ENCODE measurements at regions not wholly inside any gene's neighbourhood (a gene's known extent, or its start where the extent isn't known, plus 50 kb on each side); places are given as distances from the start of the nearest gene placed in this dataset.

DNA sequence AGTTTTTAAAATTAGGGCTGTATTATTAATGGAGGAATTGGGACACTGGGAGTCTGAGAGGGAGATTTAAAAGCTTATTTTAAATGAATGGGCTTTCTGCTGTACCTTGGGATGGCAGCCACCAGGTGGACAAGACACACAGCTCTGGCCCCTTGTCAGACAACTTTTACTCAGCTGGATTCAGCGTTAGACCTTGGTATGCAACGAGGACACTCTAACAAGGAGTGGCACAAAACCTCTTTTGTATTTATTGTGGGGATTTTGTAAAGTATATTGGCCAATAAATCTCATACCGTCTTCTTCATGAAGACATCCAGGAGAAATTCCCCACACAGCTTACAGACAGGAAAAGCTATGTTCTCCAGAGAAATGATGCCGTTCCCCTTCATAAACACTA lies 105.7 kb downstream of the LCA5 start:
- no peaks in the 10 kb centered on the region for H3K36me3 Mint-ChIP-seq (ENCODE audit: low read depth)
- CTCF ChIA-PET = no interaction called here

DNA sequence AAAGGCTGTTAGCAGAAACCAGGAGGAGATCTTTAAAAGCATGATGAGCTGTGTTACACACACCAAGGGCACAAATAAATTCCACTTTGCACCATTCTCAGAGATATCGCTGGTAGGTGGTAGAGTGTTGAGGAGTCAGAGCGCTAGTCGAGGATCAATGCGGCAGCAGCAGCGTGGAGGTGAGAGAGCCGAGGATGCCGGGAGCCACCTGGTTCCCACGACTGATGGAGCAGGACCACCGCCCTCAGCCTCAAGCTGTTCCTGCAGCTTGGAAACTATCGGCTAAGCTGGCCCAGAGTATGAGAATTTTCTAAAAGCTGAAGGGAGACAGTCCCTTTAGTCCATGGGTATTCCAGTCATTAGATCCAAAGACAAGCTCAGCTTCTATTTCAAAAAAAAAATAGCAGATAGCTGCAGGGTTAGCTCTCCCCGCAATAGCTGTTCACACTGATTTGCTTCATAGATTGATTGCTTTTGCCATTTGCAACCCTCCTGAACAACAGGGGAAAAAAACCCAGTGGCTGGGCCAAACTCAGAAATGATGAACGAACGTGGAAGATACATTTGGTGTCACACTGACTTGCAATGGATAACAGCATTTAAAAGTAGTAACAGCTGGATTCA lies 106.2 kb downstream of the LCA5 start:
- ChIA-PET CTCF (no interaction called here), POLR2A (no interaction called here)
- no peaks in the 10 kb centered on the region for H3K9me3 Mint-ChIP-seq
- H3K27ac Mint-ChIP-seq = no peak overlapping the region
- no peaks in the 10 kb centered on the region for H3K36me3 Mint-ChIP-seq (ENCODE audit: low read depth)
- DNase-seq = no peak
- H3K27me3 Mint-ChIP-seq = peaks cover 2% of the 10 kb centered on the region
- H3K4me1 Mint-ChIP-seq = no peaks in the 10 kb centered on the region
- no peak overlapping the region for H3K4me3 Mint-ChIP-seq

More for the DNA sequence above, 105.7 kb downstream of the LCA5 start:
- Mint-ChIP-seq H3K9me3 (no peaks in the 10 kb centered on the region), H3K4me1 (no peaks in the 10 kb centered on the region), H3K27ac (no peak overlapping the region), H3K4me3 (no peak overlapping the region), H3K27me3 (peaks cover 2% of the 10 kb centered on the region)
- POLR2A ChIA-PET = no interaction called here
- DNase-seq = no peak

DNA sequence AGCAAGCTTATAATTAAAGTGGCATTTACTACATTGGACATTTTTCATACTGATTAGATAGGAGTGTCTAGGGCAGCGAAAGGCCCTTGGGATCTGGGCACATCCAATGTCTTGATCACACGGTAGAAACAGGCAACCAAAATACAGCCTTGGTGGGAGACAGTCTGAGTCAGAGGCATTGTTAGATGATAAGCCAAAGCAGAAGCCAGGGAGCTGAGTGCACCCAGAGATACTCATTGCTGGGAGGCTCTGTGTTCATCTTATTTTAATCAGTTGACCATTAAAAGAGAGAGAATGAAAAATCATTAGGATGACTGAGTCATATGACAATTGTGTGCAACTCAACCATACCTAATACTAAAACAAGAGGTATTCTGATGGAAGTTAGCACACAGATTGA lies 109.5 kb downstream of the LCA5 start:
- no peak overlapping the region for H3K4me3 Mint-ChIP-seq
- H3K27me3 Mint-ChIP-seq = peaks cover 2% of the 10 kb centered on the region
- no peaks in the 10 kb centered on the region for H3K9me3 Mint-ChIP-seq
- H3K4me1 Mint-ChIP-seq = no peaks in the 10 kb centered on the region
- no peak for DNase-seq
- no peak overlapping the region for H3K27ac Mint-ChIP-seq
- CTCF ChIA-PET = no interaction called here
- POLR2A ChIA-PET = no interaction called here
- H3K36me3 Mint-ChIP-seq (ENCODE audit: low read depth) = no peaks in the 10 kb centered on the region

DNA sequence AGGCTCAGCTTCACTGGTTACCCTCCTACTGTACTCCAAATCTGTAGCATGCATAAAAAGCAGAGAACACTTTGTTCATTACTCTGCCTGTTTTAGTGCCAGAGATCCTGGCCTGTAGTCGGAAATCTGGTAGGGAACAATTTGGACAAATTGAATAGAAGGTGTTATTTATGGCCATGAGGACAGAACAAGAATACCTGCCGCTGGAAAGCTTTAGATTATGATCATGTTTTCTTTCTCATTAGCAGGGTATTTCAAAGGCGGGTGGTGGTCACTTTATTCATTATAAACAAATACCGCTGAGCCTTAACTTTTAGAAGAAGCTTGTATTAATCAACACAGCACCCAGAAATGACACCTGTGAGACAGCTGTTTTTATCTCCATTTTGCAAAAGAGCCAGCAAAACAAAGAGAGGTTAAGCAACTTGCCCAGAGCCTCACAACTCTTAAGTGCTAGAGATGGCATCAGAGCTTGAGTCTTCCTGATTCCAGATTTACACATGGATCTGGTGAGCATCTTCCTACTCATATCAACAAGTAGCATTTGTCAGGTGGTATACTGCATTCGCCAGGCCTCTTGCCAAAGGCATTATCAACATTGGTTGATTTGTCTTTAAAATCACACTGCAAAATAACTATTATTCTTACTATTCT lies 110.5 kb downstream of the LCA5 start:
- ChIA-PET CTCF (no interaction called here), POLR2A (no interaction called here)
- no peaks in the 10 kb centered on the region for H3K36me3 Mint-ChIP-seq (ENCODE audit: low read depth)
- no peaks in the 10 kb centered on the region for H3K9me3 Mint-ChIP-seq
- no peak overlapping the region for H3K27ac Mint-ChIP-seq
- H3K4me1 Mint-ChIP-seq = no peaks in the 10 kb centered on the region
- H3K4me3 Mint-ChIP-seq = no peak overlapping the region
- H3K27me3 Mint-ChIP-seq = peaks cover 5% of the 10 kb centered on the region
- DNase-seq = no peak

DNA sequence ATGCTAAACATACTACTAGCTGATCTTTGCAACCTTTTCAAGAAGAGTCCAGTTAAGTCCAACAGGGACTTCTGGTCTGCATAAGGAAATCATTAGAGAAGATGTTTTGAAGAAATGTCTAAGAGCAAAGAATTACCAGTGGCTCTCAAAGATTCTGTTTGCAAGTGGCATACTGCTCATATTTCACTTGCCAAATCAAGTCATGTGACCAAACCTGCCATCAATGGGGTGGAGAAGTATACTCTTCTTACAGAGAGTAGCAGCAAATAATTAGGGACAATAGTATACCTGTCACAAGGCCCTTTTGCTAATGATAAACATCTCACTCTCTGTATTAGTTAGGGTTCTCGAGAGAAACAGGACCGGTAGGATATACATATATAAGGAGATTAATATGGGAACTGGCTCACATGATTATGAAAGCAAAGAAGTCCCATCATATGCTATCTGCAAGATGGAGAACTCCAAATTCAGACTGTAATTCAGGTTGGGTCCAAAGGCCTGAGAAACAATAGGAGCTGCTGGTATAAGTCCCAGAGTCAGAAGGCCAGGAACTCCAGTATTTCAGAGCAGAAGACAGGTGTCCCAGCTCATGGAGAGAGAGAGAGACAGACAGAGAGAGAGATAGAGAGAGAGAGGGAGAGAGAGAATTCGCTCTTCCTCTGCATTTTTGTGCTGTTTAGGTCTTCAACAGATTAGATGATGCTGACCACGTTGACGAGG lies 111.5 kb downstream of the LCA5 start:
- ChIA-PET CTCF (no interaction called here), POLR2A (no interaction called here)
- H3K36me3 Mint-ChIP-seq (ENCODE audit: low read depth) = no peaks in the 10 kb centered on the region
- no peaks in the 10 kb centered on the region for H3K4me1 Mint-ChIP-seq
- no peak overlapping the region for H3K27ac Mint-ChIP-seq
- no peak overlapping the region for H3K4me3 Mint-ChIP-seq
- no peak for DNase-seq
- H3K27me3 Mint-ChIP-seq = peaks cover 4% of the 10 kb centered on the region
- H3K9me3 Mint-ChIP-seq = no peaks in the 10 kb centered on the region

DNA sequence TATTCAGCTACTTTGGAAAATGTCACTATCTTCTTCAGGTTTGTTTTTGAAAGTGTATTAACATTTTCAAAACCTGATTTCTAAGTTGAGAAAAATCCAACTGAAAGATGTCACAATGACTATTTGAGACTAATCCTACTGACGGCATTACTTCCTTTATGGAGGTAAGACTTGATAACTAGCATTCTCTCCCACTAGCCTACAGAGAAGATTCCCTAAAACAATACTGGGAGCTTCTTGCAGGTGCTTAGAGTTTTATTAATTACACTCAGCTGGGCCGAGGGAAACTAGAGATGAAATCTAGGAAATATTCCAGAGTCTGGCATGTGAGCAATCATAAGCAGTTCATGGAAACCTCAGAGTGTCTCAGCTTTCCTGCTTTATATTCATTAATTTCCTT lies 114.0 kb downstream of the LCA5 start:
- no peak overlapping the region for H3K27ac Mint-ChIP-seq
- ChIA-PET CTCF (no interaction called here), POLR2A (no interaction called here)
- H3K4me3 Mint-ChIP-seq = no peak overlapping the region
- H3K27me3 Mint-ChIP-seq = peaks cover 3% of the 10 kb centered on the region
- no peaks in the 10 kb centered on the region for H3K9me3 Mint-ChIP-seq
- no peaks in the 10 kb centered on the region for H3K36me3 Mint-ChIP-seq (ENCODE audit: low read depth)
- no peaks in the 10 kb centered on the region for H3K4me1 Mint-ChIP-seq
- DNase-seq = no peak

DNA sequence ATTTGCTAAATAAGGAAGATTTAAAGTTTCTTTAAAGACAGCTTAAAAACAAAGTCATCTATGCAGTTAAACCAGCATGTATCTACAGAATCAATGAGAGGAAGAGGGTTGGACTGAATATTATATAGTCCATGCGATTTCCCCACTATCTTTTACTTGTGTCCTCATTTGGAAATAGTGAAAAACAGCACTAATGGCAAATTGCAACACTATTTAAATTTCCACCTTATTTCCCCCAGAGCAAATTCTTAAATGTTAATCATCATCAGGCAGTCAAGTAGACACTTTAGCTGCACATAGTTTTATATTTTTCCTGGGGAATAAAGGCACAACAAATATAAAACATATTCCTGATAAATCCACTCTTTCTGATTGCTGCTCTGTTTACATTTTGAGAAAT lies 114.6 kb downstream of the LCA5 start:
- Mint-ChIP-seq H3K27me3 (peaks cover 3% of the 10 kb centered on the region), H3K4me3 (no peak overlapping the region), H3K27ac (no peak overlapping the region), H3K9me3 (no peaks in the 10 kb centered on the region), H3K4me1 (no peaks in the 10 kb centered on the region), H3K36me3 (ENCODE audit: low read depth) (no peaks in the 10 kb centered on the region)
- POLR2A ChIA-PET = no interaction called here
- DNase-seq = no peak
- CTCF ChIA-PET = no interaction called here

DNA sequence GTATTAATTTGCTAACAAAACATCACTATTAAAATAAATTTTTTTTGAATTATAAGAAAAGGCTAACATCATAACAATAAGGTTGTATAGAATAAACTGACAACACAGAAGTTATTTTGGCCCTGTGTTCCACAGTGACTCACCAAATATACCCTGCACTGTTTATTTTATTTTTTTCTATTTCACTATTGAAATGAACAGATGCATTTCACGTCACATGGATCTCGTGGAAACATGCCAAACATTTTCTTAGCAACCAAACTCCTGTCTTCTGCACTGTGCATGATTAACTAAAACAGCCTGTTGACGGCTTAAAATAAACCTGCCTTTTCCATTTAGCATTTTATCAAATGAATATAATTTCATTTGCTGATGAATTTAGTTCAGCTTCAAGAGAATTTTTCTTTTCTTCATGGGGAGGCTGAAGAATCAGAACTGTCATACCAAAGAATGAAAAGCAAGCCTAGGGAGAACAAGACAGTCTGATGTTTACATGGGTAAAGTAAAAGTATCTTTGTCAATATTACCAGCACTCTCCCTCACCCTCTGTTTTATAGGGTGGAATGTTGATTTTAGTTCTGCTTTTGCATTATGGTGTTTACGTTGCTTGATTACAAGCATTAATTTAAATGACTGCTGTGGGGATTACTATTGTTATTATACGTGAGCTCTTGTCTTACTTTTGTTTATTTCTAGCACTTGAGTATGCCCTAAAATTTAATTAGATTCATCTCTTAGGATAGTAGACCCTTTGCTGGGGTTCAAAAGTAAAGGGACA lies 115.3 kb downstream of the LCA5 start:
- Mint-ChIP-seq H3K4me1 (no peaks in the 10 kb centered on the region), H3K27ac (no peak overlapping the region), H3K36me3 (ENCODE audit: low read depth) (no peaks in the 10 kb centered on the region), H3K9me3 (no peaks in the 10 kb centered on the region), H3K27me3 (peaks cover 3% of the 10 kb centered on the region), H3K4me3 (no peak overlapping the region)
- ChIA-PET POLR2A (no interaction called here), CTCF (no interaction called here)
- no peak for DNase-seq

DNA sequence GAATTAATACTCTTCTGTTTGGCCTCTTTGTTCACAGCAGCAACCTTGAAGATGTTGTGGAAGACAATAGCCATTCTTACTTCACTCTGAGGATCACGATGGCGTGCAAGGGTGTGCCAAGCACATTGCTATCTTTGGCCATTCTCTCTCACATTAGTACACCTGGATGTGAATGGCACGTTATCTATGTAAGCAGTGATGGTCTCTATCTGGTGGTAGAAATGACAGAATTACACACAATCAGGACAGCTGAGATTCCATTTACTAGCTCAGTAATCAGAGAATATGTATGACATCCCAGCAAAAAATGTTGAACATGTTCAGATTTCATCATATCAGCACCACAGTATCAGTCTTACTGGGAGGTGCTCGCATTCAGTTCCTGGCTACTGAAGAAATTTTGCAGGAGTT lies 116.2 kb downstream of the LCA5 start:
- Mint-ChIP-seq H3K9me3 (no peaks in the 10 kb centered on the region), H3K27me3 (peaks cover 3% of the 10 kb centered on the region), H3K4me1 (no peaks in the 10 kb centered on the region), H3K4me3 (no peak overlapping the region), H3K36me3 (ENCODE audit: low read depth) (no peaks in the 10 kb centered on the region), H3K27ac (no peak overlapping the region)
- POLR2A ChIA-PET = no interaction called here
- CTCF ChIA-PET = no interaction called here
- no peak for DNase-seq

DNA sequence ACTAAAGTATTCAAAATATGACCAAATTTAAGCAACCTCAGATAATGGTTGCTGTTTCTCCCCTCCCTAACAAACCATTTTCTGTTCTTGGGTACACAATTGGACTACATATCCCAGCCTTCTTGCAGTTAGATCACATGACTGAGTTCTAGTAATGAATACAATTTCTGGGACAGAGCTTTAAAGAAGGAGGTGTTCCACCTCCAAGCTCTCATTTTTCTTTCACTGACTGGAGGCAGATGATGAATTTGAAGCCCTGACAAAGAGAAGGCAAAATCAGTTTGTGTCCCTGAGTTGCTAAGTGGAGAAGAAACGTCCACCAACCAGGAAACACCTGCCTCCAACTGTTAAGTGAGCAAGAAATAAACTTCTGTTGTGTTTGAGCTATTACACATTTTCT lies 117.2 kb downstream of the LCA5 start:
- CTCF ChIA-PET = no interaction called here
- H3K36me3 Mint-ChIP-seq (ENCODE audit: low read depth) = no peaks in the 10 kb centered on the region

DNA sequence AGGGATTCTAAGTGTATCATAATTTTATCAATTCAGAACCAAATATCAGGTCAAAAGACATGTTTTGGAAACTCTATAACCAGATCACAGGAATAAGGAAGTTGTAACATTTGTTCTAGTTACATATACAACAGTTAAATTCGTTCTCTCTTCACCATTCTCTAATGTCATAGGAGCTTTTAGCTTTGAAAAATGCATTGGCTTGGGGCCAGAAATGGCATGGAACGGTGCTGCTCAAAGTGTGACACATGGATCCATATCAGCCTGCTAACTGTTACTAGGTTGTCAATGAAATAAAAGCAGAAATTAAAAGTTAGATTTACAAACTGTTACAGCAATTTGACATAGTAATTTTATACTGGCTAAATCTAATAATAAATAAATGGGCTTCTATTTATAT lies 120.3 kb downstream of the LCA5 start:
- Mint-ChIP-seq H3K4me3 (no peak overlapping the region), H3K9me3 (no peaks in the 10 kb centered on the region), H3K36me3 (ENCODE audit: low read depth) (no peaks in the 10 kb centered on the region), H3K27me3 (no peaks in the 10 kb centered on the region), H3K27ac (no peak overlapping the region), H3K4me1 (no peaks in the 10 kb centered on the region)
- POLR2A ChIA-PET = no interaction called here
- CTCF ChIA-PET = no interaction called here
- no peak for DNase-seq

More for the DNA sequence above, 117.2 kb downstream of the LCA5 start:
- no peaks in the 10 kb centered on the region for H3K4me1 Mint-ChIP-seq
- DNase-seq = no peak
- peaks cover 3% of the 10 kb centered on the region for H3K27me3 Mint-ChIP-seq
- H3K4me3 Mint-ChIP-seq = no peak overlapping the region
- H3K9me3 Mint-ChIP-seq = no peaks in the 10 kb centered on the region
- H3K27ac Mint-ChIP-seq = no peak overlapping the region
- POLR2A ChIA-PET = no interaction called here

DNA sequence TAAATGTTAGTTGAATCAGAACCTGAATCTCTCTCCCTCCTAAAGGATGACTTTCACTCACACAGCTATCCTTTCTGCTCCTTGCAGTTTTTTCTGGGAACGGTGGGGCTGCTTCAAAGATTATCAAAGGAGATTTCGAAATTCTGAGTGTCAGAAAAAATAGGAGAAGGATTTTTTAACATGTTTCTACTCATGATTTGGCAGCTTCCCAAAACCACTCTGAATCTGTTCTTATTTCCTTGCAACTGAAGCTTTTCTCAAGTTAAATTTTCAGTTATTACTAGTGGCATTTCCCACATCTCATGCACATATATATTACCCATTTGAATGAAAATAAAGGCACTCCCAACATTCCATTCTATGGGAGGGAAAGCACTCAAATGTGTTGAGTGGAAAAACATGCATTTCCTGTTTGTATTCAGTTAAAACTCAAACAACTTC lies 123.6 kb downstream of the LCA5 start:
- no peak overlapping the region for H3K27ac Mint-ChIP-seq
- no peak overlapping the region for H3K4me3 Mint-ChIP-seq
- CTCF ChIA-PET = no interaction called here
- H3K9me3 Mint-ChIP-seq = no peaks in the 10 kb centered on the region
- POLR2A ChIA-PET = no interaction called here
- no peak for DNase-seq
- H3K36me3 Mint-ChIP-seq (ENCODE audit: low read depth) = no peaks in the 10 kb centered on the region
- no peaks in the 10 kb centered on the region for H3K27me3 Mint-ChIP-seq
- H3K4me1 Mint-ChIP-seq = no peaks in the 10 kb centered on the region

DNA sequence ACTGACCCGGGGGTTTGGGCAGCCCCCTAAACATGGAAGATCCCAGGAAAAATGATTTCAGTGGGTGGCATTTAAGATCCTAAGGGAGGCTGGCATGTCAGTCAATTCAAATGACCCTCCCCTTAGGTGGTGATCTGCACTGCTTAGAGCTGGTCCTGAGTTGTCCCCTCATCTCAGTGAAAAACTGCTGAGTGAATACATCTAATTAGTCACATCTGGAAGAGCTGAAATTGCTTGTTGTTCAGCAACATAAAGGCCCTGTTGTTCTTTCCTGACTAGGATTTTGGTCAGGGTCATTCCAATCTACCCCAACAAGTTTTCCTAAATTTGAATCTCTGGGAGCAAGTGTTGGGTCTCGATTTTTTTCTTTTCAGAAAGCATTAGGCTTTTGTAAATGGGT lies 126.4 kb downstream of the LCA5 start:
- H3K4me3 Mint-ChIP-seq = no peak overlapping the region
- CTCF ChIA-PET = no interaction called here
- no peak for DNase-seq
- no peak overlapping the region for H3K27ac Mint-ChIP-seq
- no peaks in the 10 kb centered on the region for H3K9me3 Mint-ChIP-seq
- no peaks in the 10 kb centered on the region for H3K36me3 Mint-ChIP-seq (ENCODE audit: low read depth)
- H3K27me3 Mint-ChIP-seq = no peaks in the 10 kb centered on the region
- POLR2A ChIA-PET = no interaction called here
- no peaks in the 10 kb centered on the region for H3K4me1 Mint-ChIP-seq
